BLaER1 (cell line): ENCODE measurements at regions not wholly inside any gene's neighbourhood (a gene's known extent, or its start where the extent isn't known, plus 50 kb on each side); places are given as distances from the start of the nearest gene placed in this dataset.

Experiments used
- H3K27ac ChIP-seq: shearing (Covaris generic); formaldehyde crosslinking; 2 replicates; pipeline ENCODE4 v1.8.1; 2022
- H3K27me3 ChIP-seq: shearing (Covaris generic); formaldehyde crosslinking; 2 replicates; pipeline ENCODE4 v1.8.1; 2022
- H3K36me3 ChIP-seq: shearing (Covaris generic); formaldehyde crosslinking; 2 replicates; pipeline ENCODE4 v1.8.1; 2022
- H3K4me1 ChIP-seq: shearing (Covaris generic); formaldehyde crosslinking; 2 replicates; pipeline ENCODE4 v1.8.1; 2022
- H3K4me2 ChIP-seq: shearing (Covaris generic); formaldehyde crosslinking; 2 replicates; pipeline ENCODE4 v1.8.1; 2022
- H3K4me3 ChIP-seq: shearing (Covaris generic); formaldehyde crosslinking; 2 replicates; pipeline ENCODE4 v1.8.1; 2022
- H3K9ac ChIP-seq: shearing (Covaris generic); formaldehyde crosslinking; 2 replicates; pipeline ENCODE4 v1.8.1; 2022
- H3K9me3 ChIP-seq: shearing (Covaris generic); formaldehyde crosslinking; 2 replicates; pipeline ENCODE4 v1.8.1; 2022
- H4K20me1 ChIP-seq: shearing (Covaris generic); formaldehyde crosslinking; 2 replicates; pipeline ENCODE4 v1.8.1; 2022
- Cebpa-rat ChIP-seq: shearing (Covaris generic); IDR thresholded peaks from 2 replicates; pipeline ENCODE4 v1.8.1; 2022

DNA sequence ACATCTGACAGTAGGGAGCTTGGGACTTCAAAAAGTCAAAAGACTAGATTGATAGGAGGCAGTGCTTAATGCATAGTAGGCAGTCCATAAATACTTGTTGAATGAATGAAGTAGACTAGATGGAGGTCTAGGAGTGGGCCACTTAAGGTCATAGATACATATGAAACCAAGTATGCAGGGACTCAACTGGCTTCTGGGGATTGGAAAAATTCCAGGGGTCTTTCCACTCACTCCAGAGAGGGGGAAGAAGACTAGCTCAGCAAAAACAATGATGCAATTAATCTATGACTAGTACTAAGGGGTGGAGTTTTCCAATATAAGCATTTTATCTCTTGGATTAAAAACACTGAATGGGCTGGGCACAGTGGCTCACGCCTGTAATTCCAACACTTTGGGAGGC is 298.3 kb upstream of the XYLT1 start:
- Histone ChIP-seq H3K9ac (no peak overlapping the region), H3K9me3 (no peaks in the 10 kb centered on the region), H4K20me1 (no peaks in the 10 kb centered on the region), H3K4me3 (no peak overlapping the region), H3K36me3 (no peaks in the 10 kb centered on the region), H3K27ac (no peak overlapping the region), H3K4me2 (no peak overlapping the region), H3K4me1 (no peaks in the 10 kb centered on the region), H3K27me3 (no peaks in the 10 kb centered on the region)
- TF ChIP-seq Cebpa-rat, result no peak

DNA sequence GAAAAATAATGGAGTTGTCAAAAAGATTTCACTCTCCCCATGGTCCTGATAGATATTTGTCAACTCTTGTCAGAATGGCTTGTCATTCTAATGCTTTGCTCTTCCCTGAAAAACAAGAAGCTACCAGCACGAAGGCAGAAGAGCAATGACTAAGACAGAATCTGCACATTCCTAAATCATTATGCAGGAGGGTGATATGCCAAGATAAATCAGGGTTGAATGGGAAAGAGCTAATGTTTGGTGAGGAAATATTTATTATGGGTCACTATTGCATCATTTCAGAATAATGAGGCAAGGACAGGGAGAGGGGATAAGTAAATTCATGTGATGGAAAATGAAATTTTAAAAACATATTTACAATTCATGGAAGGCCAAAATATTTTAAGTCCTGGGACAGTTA is 297.5 kb upstream of the XYLT1 start:
- H3K27ac ChIP-seq, result no peak overlapping the region
- no peak overlapping the region for H3K4me2 ChIP-seq
- no peaks in the 10 kb centered on the region for H3K9me3 ChIP-seq
- no peaks in the 10 kb centered on the region for H4K20me1 ChIP-seq
- no peak overlapping the region for H3K4me3 ChIP-seq
- no peaks in the 10 kb centered on the region for H3K27me3 ChIP-seq
- H3K36me3 ChIP-seq, result no peaks in the 10 kb centered on the region
- no peak for TF ChIP-seq Cebpa-rat
- H3K4me1 ChIP-seq, result no peaks in the 10 kb centered on the region
- H3K9ac ChIP-seq, result no peak overlapping the region

DNA sequence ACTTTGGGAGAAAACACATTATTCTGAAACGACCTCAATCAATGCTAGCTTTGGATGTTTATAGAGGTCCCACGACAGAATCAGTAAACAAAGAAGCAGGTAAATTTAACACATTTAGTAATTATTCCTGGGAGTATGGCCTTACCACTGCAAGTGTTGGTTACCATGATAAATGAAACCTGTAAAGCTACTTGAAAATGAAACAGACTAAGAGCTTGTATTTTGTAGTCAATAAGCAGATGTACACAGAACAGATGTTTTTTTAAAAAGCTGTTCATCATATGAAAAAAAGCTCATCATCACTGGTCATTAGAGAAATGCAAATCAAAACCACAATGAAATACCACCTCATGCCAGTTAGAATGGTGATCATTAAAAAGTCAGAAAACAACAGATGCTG is 295.3 kb upstream of the XYLT1 start:
- H3K4me2 ChIP-seq, result no peak overlapping the region
- no peaks in the 10 kb centered on the region for H3K27me3 ChIP-seq
- no peak for TF ChIP-seq Cebpa-rat
- H3K4me1 ChIP-seq, result no peaks in the 10 kb centered on the region
- H3K9me3 ChIP-seq, result no peaks in the 10 kb centered on the region
- H3K4me3 ChIP-seq, result no peak overlapping the region
- H3K9ac ChIP-seq, result no peak overlapping the region
- H3K27ac ChIP-seq, result no peak overlapping the region
- no peaks in the 10 kb centered on the region for H4K20me1 ChIP-seq
- no peaks in the 10 kb centered on the region for H3K36me3 ChIP-seq

DNA sequence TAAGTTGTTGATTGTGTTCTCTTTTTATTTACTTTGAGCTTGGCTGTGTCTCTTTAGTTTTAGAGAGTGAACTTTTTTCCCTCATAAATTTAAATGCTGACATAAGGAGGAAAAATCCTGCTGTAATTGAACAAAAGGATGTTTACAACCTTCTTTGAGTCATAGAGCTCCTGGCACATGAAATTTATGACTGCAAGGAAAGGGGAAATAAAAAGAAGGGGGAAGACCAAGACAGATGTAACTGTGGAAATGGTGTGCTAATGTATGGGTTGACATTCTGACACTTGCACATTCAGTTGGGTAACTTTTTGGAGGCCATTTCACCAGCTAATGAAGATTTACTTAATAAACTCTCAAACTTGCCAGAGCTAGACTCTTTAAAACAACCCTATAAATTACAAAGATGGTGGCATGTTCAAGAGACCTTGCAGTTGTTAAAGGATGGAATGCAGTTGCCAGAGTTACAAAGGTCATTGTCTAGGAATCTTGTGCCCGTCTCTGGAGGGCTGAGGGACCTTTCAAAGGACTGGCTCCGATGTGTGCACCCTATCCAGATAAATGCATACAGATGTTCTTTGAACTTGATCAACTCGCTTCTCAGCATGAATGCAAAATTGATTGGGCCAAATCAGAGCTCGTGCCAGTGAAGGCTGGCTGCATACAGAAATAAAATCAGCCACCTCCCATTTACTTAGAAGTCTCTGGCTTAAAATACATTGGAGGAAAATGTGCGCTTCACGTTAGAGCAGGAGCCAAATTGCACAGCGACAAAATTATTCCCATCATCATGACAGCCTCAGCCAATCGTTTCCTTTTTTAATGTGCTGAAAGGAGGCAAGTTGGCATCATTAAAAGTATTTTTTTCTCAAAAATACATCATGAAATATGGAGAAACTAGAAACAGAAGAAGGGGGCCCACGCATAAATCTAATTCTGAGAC is 289.0 kb upstream of the XYLT1 start:
- no peak overlapping the region for H3K4me3 ChIP-seq
- no peaks in the 10 kb centered on the region for H3K9me3 ChIP-seq
- no peaks in the 10 kb centered on the region for H3K36me3 ChIP-seq
- H3K27me3 ChIP-seq, result no peaks in the 10 kb centered on the region
- H3K27ac ChIP-seq, result no peak overlapping the region
- H3K4me1 ChIP-seq, result no peaks in the 10 kb centered on the region
- H4K20me1 ChIP-seq, result no peaks in the 10 kb centered on the region
- no peak for TF ChIP-seq Cebpa-rat
- H3K4me2 ChIP-seq, result no peak overlapping the region
- no peak overlapping the region for H3K9ac ChIP-seq

DNA sequence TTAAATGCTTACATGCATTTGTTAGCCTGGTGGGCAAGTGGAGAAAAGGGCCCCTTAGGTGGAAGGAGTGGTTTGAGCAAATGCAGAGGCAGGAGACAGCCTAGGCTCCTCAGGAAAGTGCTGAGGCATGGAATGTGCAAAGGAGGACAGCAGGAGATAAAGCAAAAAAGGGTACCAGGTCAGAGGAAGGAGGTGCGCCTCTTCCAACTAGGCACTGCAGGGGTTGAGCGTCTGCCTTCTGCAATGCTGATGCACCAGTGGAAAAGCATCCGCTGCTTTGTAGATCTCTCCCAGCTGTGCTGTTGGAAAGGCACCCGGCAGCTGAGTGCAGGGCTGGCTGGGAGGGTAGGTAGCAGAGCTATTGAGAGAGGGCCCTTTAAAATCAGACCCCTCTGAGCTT is 287.0 kb upstream of the XYLT1 start:
- no peaks in the 10 kb centered on the region for H3K36me3 ChIP-seq
- H3K27me3 ChIP-seq, result no peaks in the 10 kb centered on the region
- no peak overlapping the region for H3K9ac ChIP-seq
- no peak overlapping the region for H3K4me3 ChIP-seq
- H3K9me3 ChIP-seq, result no peaks in the 10 kb centered on the region
- H3K4me1 ChIP-seq, result no peaks in the 10 kb centered on the region
- no peak for TF ChIP-seq Cebpa-rat
- no peaks in the 10 kb centered on the region for H4K20me1 ChIP-seq
- H3K4me2 ChIP-seq, result no peak overlapping the region
- no peak overlapping the region for H3K27ac ChIP-seq

DNA sequence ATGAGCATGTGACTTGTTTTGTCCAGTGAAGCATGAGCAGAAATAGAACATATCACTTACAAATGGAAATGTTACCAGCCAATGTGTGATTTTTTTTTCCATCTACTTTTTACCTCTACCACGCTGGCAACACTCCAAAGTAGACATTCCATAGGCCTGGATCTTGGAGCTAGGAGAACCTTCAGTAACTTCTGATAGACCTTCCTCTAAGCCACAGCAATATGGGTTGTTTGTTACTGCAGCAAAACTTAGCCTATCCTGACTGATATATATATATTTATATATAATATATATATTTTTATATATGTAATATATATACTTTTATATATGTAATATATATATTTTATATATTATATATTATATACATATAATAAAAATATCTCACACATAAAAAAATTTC is 284.4 kb upstream of the XYLT1 start:
- no peaks in the 10 kb centered on the region for H3K36me3 ChIP-seq
- H4K20me1 ChIP-seq, result no peaks in the 10 kb centered on the region
- H3K4me2 ChIP-seq, result no peak overlapping the region
- H3K27me3 ChIP-seq, result no peaks in the 10 kb centered on the region
- no peak overlapping the region for H3K4me3 ChIP-seq
- no peak for TF ChIP-seq Cebpa-rat
- no peak overlapping the region for H3K9ac ChIP-seq
- H3K9me3 ChIP-seq, result no peaks in the 10 kb centered on the region
- no peak overlapping the region for H3K27ac ChIP-seq
- H3K4me1 ChIP-seq, result no peaks in the 10 kb centered on the region

DNA sequence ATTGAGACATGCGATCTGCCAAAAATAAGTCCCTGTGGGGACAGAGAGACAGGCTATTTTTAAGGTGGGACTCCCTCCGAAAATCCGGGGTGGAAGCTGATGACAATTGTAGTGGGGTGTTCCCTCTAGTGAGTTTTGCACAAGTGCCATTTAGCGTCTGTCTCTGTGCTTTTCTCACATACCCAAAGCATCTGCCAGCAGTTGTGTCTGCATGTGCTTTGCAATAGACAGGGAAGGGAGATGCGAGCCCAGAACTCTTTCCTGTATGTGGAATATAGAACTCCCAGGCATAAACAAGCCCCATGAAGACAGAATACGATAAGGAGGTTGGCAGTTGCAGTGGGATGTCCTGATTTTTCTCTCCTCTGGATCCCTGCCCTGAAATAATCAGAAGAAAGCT is 282.7 kb upstream of the XYLT1 start:
- H3K4me3 ChIP-seq, result no peak overlapping the region
- no peak overlapping the region for H3K27ac ChIP-seq

DNA sequence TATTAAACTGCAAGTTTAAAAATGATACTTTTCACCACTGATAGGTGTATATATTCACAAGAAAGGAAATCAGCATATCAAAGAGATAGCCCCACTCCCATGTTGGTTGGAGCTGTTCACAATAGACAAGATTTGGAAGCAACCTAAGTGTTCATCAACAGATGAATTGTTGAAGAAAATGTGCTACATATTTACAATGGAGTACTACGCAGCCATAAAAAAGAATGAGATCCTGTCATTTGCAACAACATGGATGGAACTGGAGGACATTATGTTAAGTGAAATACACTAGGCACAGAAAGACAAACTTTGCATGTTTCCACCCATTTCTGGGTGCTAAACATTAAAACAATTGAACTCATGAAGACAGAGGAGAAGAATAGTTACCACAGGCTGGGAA is 278.9 kb upstream of the XYLT1 start:
- Histone ChIP-seq H3K9ac (no peak overlapping the region), H3K27me3 (no peaks in the 10 kb centered on the region), H3K4me2 (no peak overlapping the region), H3K9me3 (no peaks in the 10 kb centered on the region), H3K36me3 (no peaks in the 10 kb centered on the region), H4K20me1 (no peaks in the 10 kb centered on the region), H3K27ac (no peak overlapping the region), H3K4me3 (no peak overlapping the region), H3K4me1 (peaks cover 5% of the 10 kb centered on the region; the same call in 1 of the 2 replicates)
- TF ChIP-seq Cebpa-rat, result no peak

More for the DNA sequence above, 282.7 kb upstream of the XYLT1 start:
- no peaks in the 10 kb centered on the region for H3K9me3 ChIP-seq
- no peak for TF ChIP-seq Cebpa-rat
- no peak overlapping the region for H3K4me2 ChIP-seq
- H4K20me1 ChIP-seq, result no peaks in the 10 kb centered on the region
- H3K9ac ChIP-seq, result no peak overlapping the region
- H3K4me1 ChIP-seq, result no peaks in the 10 kb centered on the region
- no peaks in the 10 kb centered on the region for H3K27me3 ChIP-seq
- no peaks in the 10 kb centered on the region for H3K36me3 ChIP-seq

DNA sequence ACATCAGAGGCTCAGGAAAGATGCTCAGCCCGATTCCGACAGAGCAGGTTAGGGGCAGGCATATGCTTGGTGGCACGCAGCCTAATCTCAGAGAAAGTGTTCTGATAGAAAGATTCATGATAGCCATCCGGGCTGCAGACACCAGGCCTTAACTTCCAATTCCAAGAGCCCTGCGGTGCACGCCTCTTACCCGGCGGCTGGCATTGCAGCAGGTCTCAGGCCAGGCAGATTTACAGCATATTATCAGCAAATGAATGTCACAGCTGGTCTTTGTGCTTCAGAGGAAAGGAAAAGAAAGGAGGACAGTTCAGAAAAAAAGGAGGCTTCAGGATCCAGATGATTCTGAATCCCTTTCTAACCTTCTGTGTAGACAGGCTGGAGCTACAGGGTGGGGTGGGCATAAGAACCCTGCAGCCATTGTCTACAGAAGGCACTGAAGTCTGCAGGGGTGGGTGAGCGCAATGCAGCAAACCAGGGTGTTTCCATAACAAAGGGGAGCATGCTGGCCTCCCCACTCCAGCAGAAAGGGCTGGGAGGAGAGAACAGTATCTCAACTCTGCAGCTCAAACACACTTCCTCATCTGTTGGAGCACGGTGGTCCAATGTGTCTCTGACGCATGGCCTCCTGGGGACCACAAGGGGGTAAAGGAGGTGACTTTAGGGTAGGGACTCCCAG is 277.4 kb upstream of the XYLT1 start:
- TF ChIP-seq Cebpa-rat, result no peak
- Histone ChIP-seq H3K36me3 (no peaks in the 10 kb centered on the region), H3K4me1 (peaks cover 5% of the 10 kb centered on the region; the same call in 1 of the 2 replicates), H3K27me3 (no peaks in the 10 kb centered on the region), H3K27ac (no peak overlapping the region), H3K9me3 (no peaks in the 10 kb centered on the region), H3K4me2 (no peak overlapping the region), H3K9ac (no peak overlapping the region), H4K20me1 (no peaks in the 10 kb centered on the region), H3K4me3 (no peak overlapping the region)

DNA sequence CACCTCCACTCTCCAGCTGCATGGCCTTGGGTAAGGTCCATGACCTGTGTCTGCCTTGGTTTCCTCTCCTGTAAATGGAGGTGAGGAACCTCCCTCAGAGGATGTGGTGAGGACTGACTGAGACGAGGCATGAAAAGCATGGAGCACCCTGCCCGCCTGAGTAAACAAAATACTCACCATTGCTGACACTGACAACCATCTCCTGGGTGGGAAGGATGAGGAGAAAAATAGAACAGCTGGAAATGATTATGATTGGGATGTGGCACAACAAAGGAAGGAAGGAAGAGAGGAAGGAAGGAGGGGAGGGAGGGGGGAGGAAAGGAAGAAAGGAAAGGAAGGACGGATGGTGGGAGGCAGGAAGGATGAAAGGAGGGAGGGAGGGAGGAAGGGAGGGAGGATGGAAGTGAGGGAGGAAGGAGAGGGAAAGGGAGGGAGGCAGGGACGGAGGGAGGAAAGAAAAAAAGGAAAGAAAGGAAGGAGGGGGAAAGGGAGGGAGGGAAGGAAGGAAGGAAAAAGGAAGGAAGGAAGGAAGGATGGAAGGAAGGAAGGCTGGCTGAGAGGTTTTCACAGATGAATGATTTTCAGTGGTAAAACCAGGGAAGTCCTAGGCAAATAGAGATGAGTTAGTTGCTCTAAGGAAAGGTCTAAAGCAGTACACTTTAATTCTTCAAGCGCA is 276.5 kb upstream of the XYLT1 start:
- Histone ChIP-seq H3K9me3 (no peaks in the 10 kb centered on the region), H3K27ac (no peak overlapping the region), H3K4me3 (no peak overlapping the region), H3K4me1 (peaks cover 5% of the 10 kb centered on the region; the same call in 1 of the 2 replicates), H3K9ac (no peak overlapping the region), H3K4me2 (no peak overlapping the region), H3K36me3 (no peaks in the 10 kb centered on the region), H3K27me3 (no peaks in the 10 kb centered on the region), H4K20me1 (no peaks in the 10 kb centered on the region)
- TF ChIP-seq Cebpa-rat, result no peak
